OCI-LY3 (cell line): ENCODE measurements at regions not wholly inside any gene's neighbourhood (a gene's known extent, or its start where the extent isn't known, plus 50 kb on each side); places are given as distances from the start of the nearest gene placed in this dataset.

Experiments
- H2AFZ ChIP-seq: fragments of 200-600, 300-600 bp; shearing (Covaris generic); 2 replicates; pipeline ENCODE4 v1.6.0; 2014; ENCODE audit warnings: antibody characterized with exemption, low read depth, low read length
- H3K27ac ChIP-seq: fragments of 200-600, 300-600 bp; sonication (generic); 2 replicates; pipeline ENCODE4 v1.5.1; 2014; ENCODE audit warnings: mild to moderate bottlenecking, low read length, moderate library complexity, mixed read lengths
- H3K27me3 ChIP-seq: fragments of 200-600, 300-600 bp; sonication (generic); 2 replicates; pipeline ENCODE4 v1.6.1; 2014; ENCODE audit warnings: low read depth, low read length, mixed read lengths
- H3K36me3 ChIP-seq: fragments of 200-600, 300-600 bp; sonication (generic); replicated peaks from 2 replicates; pipeline ENCODE3; 2014; ENCODE audit warnings: low read depth, low read length, mixed read lengths
- H3K4me1 ChIP-seq: fragments of 300-600, 200-600 bp; sonication (generic); 2 replicates; pipeline ENCODE4 v1.6.1; 2014; ENCODE audit warnings: low read length, mixed read lengths
- H3K4me2 ChIP-seq: fragments of 200-600, 300-600 bp; sonication (generic); 2 replicates; pipeline ENCODE4 v1.6.1; 2014; ENCODE audit warnings: low read length, mixed read lengths
- H3K4me3 ChIP-seq: fragments of 300-600, 200-600 bp; sonication (generic); 2 replicates; pipeline ENCODE4 v1.5.1; 2014; ENCODE audit warnings: antibody characterized with exemption, mild to moderate bottlenecking, low read length, moderate library complexity
- H3K79me2 ChIP-seq: fragments of 300-600, 200-600 bp; shearing (Covaris generic); 2 replicates; pipeline ENCODE4 v1.6.1; 2014; ENCODE audit warnings: mild to moderate bottlenecking, low read length, mixed read lengths
- H3K9ac ChIP-seq: fragments of 300-600, 200-600 bp; shearing (Covaris generic); 2 replicates; pipeline ENCODE4 v1.6.0; 2014; ENCODE audit warnings: mild to moderate bottlenecking, low read length, moderate library complexity
- H3K9me3 ChIP-seq: fragments of 200-600, 300-600 bp; shearing (Covaris generic); 2 replicates; pipeline ENCODE4 v1.6.1; 2014; ENCODE audit warnings: low read length, mixed read lengths; ENCODE audit not compliant: insufficient read depth
- H4K20me1 ChIP-seq: fragments of 200-600, 300-600 bp; sonication (generic); 2 replicates; pipeline ENCODE4 v1.6.1; 2016; ENCODE audit warnings: low read length, mixed read lengths; ENCODE audit not compliant: insufficient read depth
- EZH2phosphoT487 ChIP-seq: fragments of 200-600 bp; shearing (Covaris generic); IDR thresholded peaks from 2 replicates; pipeline ENCODE4 v1.6.1; 2018; ENCODE audit warnings: antibody characterized with exemption, mixed run types, low read depth
- TF ChIP-seq, protein P1 (sequence below): fragments of 200-600, 300-600 bp; sonication (generic); IDR thresholded peaks from 2 replicates; pipeline ENCODE4 v1.5.1; 2014; ENCODE audit warnings: antibody characterized with exemption, low read length, low read depth

DNA sequence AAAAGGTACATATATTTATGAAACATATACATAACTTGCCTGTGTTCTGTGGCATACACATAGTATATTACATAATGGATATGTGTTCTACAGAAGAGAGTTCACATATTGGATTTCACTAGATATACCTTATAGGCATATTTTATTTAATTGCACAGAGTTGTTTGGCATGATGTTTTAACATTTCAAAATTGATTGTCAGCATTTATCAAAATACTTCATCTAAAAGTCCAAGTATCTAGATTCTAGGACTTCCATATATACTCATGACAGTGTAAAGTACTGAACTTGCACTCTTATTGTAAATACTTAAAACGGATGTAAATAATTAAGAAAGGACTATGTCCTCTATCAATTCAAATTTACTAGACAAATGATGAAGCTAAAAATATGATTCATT lies 995.3 kb upstream of the LRRTM1 start:
- Histone ChIP-seq H3K9ac (no peak overlapping the region), H4K20me1 (no peaks in the 10 kb centered on the region), H3K9me3 (peaks cover 5% of the 10 kb centered on the region; the same call in 1 of the 2 replicates), H3K4me2 (no peak overlapping the region), H3K36me3 (no peaks in the 10 kb centered on the region), H3K27me3 (no peaks in the 10 kb centered on the region), H2AFZ (no peak overlapping the region), H3K4me3 (no peak overlapping the region), H3K4me1 (no peaks in the 10 kb centered on the region), H3K27ac (no peak overlapping the region), H3K79me2 (no peaks in the 10 kb centered on the region)
- no peak for TF ChIP-seq EZH2phosphoT487
- TF ChIP-seq, protein P1, sequence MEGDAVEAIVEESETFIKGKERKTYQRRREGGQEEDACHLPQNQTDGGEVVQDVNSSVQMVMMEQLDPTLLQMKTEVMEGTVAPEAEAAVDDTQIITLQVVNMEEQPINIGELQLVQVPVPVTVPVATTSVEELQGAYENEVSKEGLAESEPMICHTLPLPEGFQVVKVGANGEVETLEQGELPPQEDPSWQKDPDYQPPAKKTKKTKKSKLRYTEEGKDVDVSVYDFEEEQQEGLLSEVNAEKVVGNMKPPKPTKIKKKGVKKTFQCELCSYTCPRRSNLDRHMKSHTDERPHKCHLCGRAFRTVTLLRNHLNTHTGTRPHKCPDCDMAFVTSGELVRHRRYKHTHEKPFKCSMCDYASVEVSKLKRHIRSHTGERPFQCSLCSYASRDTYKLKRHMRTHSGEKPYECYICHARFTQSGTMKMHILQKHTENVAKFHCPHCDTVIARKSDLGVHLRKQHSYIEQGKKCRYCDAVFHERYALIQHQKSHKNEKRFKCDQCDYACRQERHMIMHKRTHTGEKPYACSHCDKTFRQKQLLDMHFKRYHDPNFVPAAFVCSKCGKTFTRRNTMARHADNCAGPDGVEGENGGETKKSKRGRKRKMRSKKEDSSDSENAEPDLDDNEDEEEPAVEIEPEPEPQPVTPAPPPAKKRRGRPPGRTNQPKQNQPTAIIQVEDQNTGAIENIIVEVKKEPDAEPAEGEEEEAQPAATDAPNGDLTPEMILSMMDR: no peak

DNA sequence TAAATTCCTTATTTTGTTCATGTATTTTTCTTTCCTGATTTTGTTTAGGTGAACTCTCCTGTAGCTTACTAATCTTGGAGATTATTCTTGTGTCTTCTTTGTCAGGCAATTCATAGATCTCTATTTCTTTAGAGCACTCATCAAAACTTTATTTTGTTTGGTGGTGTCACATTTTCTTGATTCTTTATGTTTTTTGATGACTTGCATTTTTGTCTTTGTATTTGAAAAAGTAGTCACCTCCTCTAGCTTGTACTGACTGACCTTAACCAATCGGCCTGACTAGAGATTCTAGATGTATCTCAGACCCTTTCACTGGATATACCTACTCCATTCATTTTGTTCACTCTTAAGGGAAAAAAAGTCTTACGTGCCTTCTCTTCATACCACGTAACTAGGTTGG lies 986.3 kb upstream of the LRRTM1 start:
- no peak overlapping the region for H3K4me3 ChIP-seq
- H3K4me2 ChIP-seq: no peak overlapping the region
- H3K9me3 ChIP-seq: peaks cover 7% of the 10 kb centered on the region
- H4K20me1 ChIP-seq: no peaks in the 10 kb centered on the region
- TF ChIP-seq, protein P1: no peak
- no peak for TF ChIP-seq EZH2phosphoT487
- H3K9ac ChIP-seq: no peak overlapping the region
- no peaks in the 10 kb centered on the region for H3K79me2 ChIP-seq
- no peaks in the 10 kb centered on the region for H3K27me3 ChIP-seq
- H3K36me3 ChIP-seq: no peaks in the 10 kb centered on the region
- H3K4me1 ChIP-seq: no peaks in the 10 kb centered on the region
- no peak overlapping the region for H2AFZ ChIP-seq
- no peak overlapping the region for H3K27ac ChIP-seq

DNA sequence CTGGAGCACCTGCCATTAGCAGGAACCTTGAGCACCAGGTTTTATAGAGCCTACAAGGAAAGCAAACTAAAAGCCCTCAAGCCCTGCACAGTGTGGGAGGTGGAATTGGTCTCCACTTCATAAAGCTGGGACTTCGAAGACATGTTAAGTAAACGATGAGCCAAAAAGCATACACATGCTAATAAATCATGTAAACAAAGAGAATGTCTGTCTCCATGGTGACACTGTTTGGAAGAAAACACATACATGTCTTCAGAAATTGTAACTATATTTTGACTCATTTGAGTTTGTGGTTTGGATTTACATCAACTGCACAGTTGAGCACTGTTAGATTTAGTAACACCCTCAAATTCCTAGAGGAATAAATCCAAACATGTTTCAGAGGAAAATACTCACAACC lies 978.5 kb upstream of the LRRTM1 start:
- Histone ChIP-seq H3K9ac (no peak overlapping the region), H4K20me1 (no peaks in the 10 kb centered on the region), H3K4me2 (no peak overlapping the region), H3K36me3 (no peaks in the 10 kb centered on the region), H3K4me3 (no peak overlapping the region), H3K79me2 (no peaks in the 10 kb centered on the region), H3K27ac (no peak overlapping the region), H3K4me1 (no peaks in the 10 kb centered on the region), H2AFZ (no peak overlapping the region), H3K27me3 (no peaks in the 10 kb centered on the region), H3K9me3 (no peaks in the 10 kb centered on the region)
- TF ChIP-seq, protein P1: no peak
- TF ChIP-seq EZH2phosphoT487: no peak

DNA sequence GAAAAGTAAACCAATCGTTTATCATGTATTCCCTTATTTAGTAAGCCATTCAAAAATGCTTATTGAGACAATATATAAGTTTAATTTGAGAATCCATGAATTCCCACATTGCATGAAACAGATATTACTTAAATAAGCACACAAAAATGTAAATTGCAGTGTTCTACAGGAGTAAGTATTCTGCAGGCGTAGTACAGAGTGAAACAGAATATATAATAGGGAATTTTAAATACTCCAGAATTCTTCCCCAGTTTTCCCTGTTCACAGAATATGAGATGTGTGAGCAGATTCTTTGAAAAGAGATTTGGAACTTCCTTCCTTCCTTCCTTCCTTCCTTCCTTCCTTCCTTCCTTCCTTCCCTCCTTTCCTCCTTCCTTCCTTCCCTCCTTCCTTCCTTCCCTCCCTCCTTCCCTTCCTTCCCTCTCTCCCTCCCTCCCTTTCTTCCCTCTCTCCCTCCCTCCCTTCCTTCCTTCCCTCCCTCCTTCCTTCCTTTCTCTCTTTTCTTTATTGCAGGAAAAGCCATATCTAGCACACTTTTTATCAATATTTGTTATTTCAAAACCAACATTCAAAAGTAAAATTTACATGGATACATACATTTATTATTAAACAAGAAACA lies 977.7 kb upstream of the LRRTM1 start:
- Histone ChIP-seq H3K4me3 (no peak overlapping the region), H3K9ac (no peak overlapping the region), H3K27me3 (no peaks in the 10 kb centered on the region), H3K4me2 (no peak overlapping the region), H3K4me1 (no peaks in the 10 kb centered on the region), H3K79me2 (no peaks in the 10 kb centered on the region), H3K36me3 (no peaks in the 10 kb centered on the region), H3K9me3 (no peaks in the 10 kb centered on the region), H3K27ac (no peak overlapping the region), H2AFZ (no peak overlapping the region), H4K20me1 (no peaks in the 10 kb centered on the region)
- TF ChIP-seq, protein P1: no peak
- no peak for TF ChIP-seq EZH2phosphoT487
